ENCODE measurements at regions not wholly inside any gene's neighbourhood (a gene's known extent, or its start where the extent isn't known, plus 50 kb on each side); places are given as distances from the start of the nearest gene placed in this dataset.

DNA sequence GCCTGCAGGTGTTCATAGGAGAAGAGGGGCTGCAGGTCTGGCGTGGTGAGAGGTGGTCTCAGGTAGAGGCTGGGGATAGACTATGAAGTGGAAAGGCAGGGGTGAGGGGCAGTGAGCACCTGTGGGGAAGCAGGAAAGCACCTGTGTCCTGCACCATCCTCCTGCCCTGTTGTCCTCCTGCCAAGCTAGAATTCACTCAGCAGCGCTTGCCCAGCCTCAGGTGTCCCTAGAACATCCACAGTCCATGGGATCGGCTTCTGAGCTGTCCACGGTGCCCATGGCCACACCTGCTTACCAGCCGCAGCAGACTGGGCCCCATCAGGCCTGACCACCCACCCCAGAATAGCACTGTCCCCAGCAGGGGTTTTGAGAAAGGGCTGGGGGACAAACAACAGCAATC is 456.2 kb upstream of the SULF2 start:
- TF ChIP-seq, protein P1, sequence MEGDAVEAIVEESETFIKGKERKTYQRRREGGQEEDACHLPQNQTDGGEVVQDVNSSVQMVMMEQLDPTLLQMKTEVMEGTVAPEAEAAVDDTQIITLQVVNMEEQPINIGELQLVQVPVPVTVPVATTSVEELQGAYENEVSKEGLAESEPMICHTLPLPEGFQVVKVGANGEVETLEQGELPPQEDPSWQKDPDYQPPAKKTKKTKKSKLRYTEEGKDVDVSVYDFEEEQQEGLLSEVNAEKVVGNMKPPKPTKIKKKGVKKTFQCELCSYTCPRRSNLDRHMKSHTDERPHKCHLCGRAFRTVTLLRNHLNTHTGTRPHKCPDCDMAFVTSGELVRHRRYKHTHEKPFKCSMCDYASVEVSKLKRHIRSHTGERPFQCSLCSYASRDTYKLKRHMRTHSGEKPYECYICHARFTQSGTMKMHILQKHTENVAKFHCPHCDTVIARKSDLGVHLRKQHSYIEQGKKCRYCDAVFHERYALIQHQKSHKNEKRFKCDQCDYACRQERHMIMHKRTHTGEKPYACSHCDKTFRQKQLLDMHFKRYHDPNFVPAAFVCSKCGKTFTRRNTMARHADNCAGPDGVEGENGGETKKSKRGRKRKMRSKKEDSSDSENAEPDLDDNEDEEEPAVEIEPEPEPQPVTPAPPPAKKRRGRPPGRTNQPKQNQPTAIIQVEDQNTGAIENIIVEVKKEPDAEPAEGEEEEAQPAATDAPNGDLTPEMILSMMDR (IDR thresholded peaks at IDR 0.05): no peak
- no peak for TF ChIP-seq POLR2A (IDR thresholded peaks at IDR 0.05)

All from body of pancreas (tissue), 4 donors.